Hematopoietic multipotent progenitor cell treated with erythropoietin and hydrocortisone succinate and interleukin-3 and kit ligand, for 17 days (in vitro differentiated cells): ENCODE measurements at regions not wholly inside any gene's neighbourhood (a gene's known extent, or its start where the extent isn't known, plus 50 kb on each side); places are given as distances from the start of the nearest gene placed in this dataset.

Experiments used
- DNase-seq: peaks from one replicate; pipeline ENCODE4 v3.0.0-alpha.2; 2015; ENCODE audit warnings: low spot score

DNA sequence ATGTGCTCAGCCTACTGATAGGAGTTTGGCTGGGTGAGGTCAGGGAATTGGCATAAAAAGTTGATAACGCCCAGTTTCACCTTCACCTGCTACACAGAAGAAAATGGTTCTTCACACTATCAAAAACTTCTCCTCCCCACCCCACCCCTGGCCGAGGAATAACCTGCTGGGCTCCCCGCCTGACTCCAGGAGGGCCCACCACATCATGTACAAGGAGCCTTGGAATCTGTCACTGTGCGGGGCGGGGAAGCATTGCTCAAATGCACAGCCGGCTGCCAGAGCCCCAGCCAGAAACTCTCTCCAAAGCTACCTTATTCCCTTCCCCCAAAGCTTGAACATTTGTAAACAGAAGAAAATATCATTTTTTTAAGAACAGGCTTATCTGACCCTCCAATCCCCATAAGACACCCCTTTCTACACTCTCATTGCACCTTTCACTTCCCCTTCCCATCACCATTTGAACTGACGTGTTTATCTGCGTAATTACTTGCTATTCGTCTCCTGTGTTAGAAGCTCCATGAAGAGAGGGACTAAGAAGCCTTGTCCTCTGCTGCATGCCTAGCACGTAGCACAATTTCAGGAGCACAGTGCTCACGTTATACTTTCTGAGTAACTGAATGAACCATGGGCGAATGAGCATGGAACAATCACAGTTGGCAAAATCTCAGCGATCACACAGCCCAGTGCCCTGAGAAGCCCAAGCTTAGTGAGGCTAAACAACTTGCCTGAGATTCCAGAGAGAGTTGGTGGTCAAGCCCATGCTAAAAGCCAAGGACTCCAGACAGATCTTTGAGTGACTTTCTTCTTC lies 82.9 kb downstream of the HES1 start:
- no peak for DNase-seq

DNA sequence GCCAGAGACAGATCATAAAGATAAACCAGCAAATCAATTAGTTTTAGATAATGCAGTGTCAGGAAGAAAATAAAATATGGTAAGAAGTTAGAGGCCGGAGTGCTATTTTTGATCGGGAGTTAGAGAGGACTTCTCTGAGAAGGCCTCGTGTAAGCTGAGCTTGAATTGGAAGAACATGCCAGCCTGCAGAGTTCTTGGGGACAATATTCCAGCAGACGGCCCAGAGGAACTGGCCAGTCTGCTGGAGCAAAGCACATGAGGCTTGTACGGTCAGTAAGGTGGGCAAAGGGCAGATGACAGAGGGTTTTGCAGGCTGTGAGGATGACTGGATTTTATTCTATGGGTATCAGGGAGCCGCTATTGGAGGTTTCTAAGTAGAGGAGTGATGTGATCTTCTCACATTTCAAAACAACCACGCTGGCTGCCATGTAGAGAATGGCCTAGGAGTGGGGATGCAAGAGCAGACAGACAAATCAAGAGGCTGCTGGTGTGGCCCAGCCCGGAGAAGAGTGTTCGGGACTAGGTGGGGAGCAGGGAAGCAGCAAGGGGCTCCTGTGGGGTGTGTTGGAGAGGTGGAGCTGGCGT lies 84.0 kb downstream of the HES1 start:
- DNase-seq, result no peak

DNA sequence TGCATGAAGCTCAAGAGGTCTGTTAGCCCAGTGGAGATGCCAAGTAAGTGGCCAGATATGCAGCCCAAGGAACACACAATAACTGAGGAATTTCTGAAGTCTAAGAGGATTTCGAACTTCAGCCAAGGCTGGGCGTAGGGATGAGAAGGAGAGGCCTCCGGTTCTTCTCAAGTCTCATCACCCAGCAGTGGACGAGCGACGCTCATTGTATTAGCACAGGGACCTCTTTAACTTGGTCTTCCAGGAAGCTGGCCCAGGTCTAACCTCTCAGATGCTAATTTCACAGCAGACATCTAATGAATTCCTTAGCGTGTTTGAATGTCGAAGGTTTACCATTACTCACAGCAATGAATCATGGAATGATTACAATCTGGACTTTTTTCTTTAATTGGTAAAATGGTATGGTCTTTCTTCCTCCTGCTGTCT lies 85.0 kb downstream of the HES1 start:
- DNase-seq, result no peak

DNA sequence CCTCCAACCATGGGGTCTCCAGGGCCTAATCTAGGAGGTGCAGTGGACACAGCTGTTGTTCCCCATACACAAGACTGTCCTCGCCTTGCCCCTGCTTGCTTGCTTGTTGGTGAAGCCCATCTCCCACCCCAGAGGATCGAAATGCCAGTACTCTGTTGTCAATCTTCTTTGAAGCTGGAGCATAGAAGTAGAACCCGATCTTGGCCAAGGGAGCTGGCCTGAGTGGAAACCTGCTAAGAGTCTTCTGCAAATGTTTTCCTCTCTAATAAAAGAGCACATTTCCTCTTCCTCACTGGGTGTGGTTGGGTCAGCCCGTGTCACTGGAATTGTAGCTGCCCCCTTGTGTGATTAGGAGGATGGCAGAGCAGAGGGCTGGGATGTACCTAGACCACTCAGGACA lies 85.4 kb downstream of the HES1 start:
- no peak for DNase-seq

DNA sequence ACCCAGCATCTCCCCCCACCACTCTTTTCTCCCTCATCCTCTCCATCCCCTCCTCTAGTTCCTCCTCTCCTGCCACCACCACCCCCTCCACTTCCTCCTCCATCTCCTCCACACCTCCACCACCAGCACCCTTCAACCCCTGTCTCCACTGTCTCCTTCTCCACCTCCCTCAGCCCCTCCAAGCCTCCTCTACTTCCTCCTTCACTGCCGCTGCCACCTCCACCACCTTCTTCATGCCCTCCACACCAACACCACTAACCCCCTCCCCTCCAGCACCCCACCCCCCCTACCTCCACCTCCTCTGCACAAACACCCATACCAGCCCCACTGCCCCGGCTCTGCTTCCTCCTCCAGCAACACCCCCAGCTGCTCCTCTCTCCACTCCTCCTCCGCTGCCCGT lies 88.0 kb downstream of the HES1 start:
- DNase-seq, result no peak

DNA sequence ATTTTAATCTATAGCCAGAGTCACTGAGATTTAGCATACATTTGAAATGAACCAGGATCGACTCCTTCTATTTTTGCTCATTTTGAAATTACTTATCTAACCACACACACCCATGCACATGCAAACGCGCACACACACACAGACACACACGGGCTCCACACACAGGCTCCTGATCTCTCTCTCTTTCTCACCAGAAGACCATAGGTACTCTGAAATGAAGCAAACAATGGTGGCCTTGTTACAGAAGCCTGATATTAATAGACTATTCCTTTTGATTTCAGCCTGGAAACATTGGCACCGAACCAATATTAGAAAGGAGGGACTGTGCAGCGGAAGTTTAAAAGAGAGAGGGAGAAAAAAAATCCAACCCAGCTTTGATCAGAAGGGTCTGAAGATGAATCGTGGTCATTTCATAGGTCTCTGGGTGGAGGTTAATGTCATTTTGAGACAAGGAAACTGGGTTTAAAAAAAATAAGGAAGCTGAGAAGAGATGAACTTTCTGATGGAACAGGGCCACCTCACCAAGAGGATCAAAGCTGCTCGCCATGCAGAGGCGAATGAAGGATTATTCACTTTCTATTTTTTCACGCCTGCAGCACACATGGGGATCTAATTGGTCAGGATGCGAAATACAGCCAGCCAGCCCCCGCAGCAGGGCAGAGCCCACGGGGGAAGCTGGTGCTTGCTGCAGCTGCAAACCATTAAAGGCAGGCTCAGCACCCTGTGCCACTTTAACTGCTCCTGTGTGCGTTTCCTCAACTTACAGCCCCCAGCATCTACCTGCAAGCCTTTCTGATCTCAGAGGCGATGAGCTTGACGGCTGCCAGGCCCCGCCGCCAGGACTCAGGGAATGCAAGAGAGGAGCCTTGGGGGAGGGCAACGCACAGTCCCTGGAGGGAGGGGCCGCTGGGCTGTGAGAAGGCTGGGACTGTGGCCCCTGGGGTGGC lies 88.8 kb downstream of the HES1 start:
- no peak for DNase-seq

DNA sequence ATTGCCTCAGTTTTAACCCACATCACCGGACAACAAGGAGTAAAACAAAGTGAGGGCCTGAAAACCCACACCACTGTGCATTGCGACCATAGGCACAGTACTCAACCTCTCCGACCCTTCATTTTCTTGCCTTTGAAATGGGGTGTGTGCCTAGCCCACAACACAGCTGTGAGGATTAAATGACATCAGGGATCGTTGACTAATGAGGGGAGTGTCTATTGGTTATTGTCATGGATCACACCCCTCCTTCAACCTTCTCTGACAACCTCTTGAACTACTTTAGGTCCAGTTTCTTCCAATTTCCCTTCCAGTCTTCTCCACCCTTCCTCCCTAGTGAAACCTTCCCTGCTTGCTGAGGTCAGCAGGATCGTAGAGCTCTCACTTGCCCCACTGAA lies 89.5 kb downstream of the HES1 start:
- DNase-seq, result no peak

DNA sequence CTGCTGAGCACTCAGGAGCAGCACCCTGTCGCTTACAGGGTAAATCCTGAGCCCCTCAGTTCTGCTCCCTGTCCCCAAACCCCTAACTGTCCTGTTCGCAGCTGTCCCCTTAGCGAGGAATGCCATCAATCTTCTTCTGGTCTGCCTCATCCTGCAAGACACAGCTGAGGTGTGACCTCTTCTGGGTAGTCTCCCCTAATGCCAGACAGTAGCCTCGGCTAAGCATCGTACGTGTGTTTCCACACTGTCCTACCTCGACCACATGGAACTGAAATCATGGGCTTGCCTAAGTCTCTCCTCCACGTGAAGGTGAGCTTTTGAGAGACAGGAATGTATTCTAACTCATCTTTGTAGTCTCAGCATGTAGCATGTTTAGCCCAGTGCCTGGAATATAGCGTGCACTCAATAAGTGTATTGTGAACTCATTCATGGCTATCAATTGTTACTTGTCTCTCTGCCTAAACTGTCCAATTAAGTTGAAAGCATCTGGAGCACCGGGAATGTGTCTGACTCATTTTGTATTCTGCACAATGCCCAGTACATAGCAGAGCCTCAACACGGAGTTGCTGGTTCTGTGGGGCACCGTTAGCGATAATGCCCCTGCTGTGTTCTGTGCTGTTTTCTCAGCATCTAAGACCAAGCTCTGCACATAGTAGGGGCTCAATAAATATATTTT lies 90.2 kb downstream of the HES1 start:
- no peak for DNase-seq

DNA sequence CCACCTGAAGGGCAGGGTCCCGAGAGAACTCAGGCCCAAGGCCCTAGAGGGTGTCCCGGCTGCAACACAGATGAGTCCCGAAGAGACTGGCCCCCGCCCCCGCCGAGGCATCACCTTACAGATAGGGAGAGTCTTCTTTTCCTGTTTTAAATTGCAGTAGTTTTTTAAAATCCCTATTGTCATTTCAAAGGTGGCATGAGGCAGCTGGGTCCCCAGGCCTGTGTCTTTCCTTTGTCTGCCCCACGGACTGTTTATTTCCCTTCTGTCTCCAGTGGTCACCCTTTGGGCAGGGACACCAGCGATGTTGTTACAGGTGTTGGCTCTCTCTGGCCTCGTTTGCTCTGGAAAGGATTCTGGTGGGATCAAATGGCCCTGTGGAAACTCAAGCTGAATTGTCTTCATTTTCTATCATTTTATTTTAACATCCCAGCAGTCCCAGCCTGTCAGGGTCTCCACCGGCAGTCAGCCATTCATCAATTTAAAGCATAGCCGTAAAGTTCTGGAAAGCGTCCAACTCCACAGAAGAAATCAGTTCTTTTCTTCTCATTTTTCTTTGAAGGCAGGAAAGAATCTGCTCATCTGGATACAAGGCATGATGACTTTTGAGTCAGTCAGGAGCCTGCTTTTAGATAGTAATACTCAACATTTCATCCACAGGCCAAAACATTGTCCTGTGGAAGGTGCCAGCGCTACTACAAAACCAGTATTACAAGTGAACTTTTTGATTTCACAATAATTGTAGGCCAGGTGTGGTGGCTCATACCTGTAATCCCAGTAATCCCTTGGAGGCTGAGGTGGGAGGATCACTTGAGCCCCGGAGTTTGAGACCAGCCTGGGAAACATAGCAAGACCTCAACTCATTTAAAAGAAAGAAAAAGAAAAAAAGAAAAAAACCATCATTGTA lies 96.2 kb downstream of the HES1 start:
- DNase-seq, result no peak

DNA sequence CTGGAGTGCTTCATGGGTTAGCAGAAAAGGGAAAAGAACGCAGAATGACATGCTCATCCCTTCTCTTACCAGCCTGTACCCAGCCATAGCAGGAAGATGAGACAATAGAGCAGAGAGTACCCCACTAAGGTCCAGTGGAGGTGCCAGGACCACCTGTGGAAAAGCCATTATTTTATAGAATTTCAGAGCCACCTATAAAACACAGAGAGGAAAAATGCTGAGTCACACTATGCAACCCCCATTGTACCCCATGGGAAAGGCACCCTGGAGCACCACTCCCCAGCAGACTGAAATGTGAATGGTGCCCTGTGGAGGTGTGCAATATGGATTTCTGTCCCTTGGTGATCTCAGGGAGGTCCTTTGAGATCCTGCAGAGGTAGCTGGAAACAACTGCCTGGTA lies 97.2 kb downstream of the HES1 start:
- no peak for DNase-seq

DNA sequence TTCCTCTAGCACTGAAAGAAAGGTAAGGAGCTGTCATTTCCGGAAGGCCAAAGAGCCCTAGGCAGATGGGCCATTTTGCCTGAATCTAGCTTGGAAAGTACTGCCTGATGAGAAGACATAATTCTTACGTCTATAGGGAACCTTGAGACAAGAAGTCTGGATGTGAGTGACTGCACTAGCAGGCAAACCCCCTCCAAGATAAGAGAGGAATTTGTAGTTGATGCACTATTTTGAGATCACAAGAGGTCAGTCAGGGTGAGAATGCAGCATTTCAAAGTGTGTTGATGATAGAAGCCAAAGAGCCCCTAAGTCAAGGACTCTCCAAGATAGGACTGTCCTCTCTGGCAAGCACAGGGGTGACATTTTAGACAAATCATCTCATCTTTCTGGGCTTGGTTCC lies 99.2 kb downstream of the HES1 start:
- no peak for DNase-seq

DNA sequence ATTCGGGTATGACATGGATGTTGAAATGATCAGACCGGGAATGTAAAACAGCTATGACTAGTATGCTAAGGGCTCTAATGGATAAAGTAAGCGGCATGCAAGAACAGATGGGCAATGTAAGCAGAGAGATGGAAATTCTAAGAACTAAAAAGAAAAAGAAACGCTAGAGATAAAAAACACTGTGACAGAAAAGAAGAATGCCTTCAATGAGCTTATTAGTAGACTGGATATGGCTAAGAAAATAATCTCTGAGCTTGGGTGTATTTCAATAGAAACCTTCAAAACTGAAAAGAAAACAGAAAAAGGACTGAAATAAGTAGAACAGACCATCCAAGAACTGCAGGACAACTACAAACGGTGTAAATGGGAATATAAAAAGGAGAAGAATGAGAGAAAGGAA lies 101.2 kb downstream of the HES1 start:
- DNase-seq, result no peak

DNA sequence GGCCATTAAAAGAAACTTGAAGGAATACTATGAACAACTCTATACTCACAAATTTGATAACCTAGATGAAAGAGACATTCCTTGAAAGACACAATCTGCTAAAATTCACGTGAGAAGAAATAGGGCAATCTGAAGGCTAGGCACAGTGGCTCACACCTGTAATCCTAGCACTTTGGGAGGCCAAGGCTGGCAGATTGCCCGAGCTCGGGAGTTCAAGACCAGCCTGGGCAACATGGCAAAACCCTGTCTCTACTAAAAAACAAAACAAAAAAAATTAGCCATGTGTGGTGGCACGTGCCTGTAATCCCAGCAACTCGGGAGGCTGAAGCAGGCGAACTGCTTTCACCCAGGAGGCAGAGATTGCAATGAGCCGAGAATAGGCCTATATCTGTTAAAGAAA lies 104.8 kb downstream of the HES1 start:
- DNase-seq, result no peak

DNA sequence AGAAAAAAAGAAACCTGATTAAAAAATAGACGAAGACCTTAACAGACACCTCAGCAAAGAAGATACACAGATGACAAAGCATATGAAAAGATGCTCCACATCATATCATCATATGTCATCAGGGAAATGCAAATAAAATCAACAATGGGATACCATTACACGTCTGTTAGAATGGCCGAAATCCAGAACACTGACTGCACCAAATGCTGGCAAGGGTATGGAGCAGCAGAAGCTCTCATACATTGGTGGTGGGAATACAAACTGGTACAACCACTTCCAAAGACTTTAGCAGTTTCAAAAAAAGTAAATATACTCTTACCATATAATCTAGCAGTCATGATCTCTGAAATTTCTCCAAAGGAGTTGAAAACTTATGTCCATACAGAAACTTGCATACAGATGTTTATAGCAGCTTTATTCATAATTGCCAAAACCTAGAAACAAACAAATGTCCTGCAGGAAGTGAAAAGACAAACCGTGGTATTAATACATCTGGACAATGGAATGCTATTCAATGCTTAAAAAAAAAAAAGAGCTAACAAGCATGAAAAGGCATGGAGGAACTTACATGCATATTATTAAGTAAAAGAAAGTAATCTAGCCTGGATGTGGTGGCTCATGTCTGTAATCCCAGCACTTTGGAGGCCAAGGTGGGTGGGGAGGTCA lies 107.4 kb downstream of the HES1 start:
- no peak for DNase-seq

DNA sequence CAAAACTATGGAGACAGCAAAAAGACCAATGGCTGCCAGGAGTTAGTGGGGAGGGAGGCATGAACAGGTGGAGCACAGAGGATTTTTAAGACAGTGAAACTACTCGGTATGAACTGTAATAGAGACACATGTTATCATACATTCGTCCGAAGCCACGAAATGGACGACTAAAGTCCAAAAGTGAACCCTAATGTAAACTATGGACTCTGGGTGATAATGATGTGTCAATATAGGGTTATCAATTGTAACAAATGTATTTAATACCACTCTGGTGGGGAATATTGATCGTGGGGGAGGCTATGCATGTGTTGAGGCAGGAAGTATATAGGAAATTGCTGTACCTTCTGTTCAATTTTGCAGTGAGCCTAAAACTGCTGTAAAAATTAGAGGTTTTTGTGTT lies 107.0 kb downstream of the CPN2 start:
- no peak for DNase-seq

DNA sequence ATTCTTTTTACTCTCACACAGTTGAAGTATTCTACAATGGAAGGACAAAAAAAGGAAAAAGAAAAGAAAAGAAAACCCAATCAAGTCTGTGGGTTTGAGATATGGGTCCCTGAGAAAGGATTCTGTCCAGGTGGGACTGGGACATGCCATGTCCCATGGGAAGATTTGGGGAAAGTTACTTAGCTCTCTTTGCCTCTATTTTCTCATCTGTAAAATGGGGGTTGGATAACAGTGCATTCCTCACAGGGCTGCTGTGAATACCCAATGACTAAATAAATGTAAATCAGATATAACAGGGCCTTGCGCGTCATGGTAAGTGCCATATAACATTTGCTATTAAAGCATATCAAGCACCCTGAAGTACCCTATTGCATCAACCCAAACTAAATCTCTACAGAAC lies 105.7 kb downstream of the CPN2 start:
- DNase-seq, result no peak

DNA sequence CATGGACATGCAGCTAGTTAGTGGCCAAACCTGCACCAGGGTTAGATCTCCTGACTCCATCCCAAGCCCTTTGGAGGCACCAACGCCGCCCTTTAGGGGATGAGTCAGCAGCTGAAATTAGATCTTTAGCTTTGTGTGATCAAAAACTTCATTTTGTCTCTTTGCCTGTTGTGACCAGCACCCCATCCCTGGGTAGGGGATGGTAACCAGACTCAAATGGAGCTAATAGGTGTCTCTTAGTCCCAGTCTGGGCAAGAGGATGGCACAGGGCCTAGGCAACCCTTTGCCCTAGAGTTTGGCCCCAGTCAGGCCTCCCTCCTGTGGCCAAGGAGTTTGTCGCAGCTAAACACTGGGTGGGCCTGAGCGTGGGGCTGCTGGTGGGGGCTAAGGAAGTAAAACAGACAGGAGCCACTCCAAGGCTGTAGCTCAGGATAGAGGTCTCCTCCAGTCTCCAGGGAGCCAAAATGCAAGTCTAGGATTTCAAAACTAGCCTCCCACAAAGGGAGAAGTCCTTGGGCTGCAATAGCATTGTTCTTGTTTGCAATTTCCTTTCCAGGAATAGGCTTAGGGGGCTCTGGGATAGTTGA lies 105.1 kb downstream of the CPN2 start:
- no peak for DNase-seq

DNA sequence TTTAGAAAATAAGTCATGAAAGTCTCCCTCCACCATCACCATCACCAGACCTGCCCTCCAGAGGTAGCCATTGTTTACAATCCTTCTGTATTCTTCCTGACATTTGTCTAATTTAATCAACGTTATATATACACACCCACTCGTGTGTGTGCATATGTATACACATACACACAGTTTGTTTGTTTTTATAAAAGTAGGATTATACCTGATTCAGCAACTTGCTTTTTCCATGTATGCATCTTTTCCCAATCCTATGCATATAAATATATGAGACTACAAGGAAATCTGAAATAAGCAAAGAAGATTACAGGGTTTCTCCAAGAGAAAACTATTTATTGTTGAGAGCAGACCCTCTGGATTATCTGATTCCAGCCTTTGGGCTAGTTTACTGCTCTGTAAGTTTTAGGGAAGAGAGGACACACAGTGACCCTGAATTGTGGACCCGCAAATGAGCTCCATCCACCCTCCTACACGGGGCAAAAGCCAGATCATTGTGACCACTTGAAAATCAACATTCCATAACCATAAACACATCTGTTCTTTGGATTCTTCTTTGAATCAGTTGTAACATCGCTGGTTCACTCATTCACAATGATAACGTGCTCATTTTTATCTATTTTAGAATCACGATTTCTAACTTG lies 104.3 kb downstream of the CPN2 start:
- DNase-seq, result no peak

DNA sequence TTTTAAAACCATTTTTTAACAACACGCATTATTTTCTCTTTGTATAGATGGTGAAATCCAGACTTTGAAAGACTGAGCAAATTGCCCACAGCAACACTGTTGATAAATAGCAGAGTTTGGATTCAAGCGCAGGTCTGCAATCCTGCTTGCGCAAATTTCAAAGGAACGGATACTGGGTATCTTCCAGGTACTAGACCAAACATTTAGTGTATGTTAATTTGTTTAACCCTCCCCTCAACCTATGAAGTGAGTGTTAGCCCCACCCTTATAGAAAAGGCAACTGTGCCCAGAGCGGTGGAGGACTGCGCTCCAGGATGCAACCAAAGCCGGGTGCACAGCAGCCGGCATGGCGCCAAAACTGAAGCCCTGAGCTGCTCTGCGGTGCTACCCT lies 103.8 kb downstream of the CPN2 start:
- no peak for DNase-seq
